ENCODE measurements at regions not wholly inside any gene's neighbourhood (a gene's known extent, or its start where the extent isn't known, plus 50 kb on each side); places are given as distances from the start of the nearest gene placed in this dataset.

- TF ChIP-seq POLR2A (IDR thresholded peaks at IDR 0.05) = no peak
- no peak for TF ChIP-seq CTCF (IDR thresholded peaks at IDR 0.05 in 8 of 11, conservative IDR thresholded peaks at IDR 0.05 in 3 of 11)
Measured at GRCh38 chr6:138550346-138550767, 51.1 kb upstream of the NHSL1 start.

Data from spleen (tissue), 7 donors.